HL-60/S4 treated with retinoic acid at 250 ng/mL for 4 days and 3 days (cell line): ENCODE measurements at regions not wholly inside any gene's neighbourhood (a gene's known extent, or its start where the extent isn't known, plus 50 kb on each side); places are given as distances from the start of the nearest gene placed in this dataset.

Experiments used
- in situ Hi-C: fragments of 300-500 bp; cut with MboI; formaldehyde crosslinking; loops from 2 replicates; pipeline ENCODE4 v1.7.0; 2022; ENCODE audit warnings: low sequenced_read_pairs

GRCh38 chr5:167881041-167881440 lies 410.4 kb upstream of the WWC1 start:
- in situ Hi-C loops = no loop called here

- in situ Hi-C loops = no loop called here
Observed at GRCh38 chr5:167886196-167886595, 405.2 kb upstream of the WWC1 start.

- in situ Hi-C loops = no loop called here
Observed at GRCh38 chr5:167888393-167888792, 403.1 kb upstream of the WWC1 start.

GRCh38 chr5:167889276-167889675 lies 402.2 kb upstream of the WWC1 start:
- in situ Hi-C loops = no loop called here

DNA sequence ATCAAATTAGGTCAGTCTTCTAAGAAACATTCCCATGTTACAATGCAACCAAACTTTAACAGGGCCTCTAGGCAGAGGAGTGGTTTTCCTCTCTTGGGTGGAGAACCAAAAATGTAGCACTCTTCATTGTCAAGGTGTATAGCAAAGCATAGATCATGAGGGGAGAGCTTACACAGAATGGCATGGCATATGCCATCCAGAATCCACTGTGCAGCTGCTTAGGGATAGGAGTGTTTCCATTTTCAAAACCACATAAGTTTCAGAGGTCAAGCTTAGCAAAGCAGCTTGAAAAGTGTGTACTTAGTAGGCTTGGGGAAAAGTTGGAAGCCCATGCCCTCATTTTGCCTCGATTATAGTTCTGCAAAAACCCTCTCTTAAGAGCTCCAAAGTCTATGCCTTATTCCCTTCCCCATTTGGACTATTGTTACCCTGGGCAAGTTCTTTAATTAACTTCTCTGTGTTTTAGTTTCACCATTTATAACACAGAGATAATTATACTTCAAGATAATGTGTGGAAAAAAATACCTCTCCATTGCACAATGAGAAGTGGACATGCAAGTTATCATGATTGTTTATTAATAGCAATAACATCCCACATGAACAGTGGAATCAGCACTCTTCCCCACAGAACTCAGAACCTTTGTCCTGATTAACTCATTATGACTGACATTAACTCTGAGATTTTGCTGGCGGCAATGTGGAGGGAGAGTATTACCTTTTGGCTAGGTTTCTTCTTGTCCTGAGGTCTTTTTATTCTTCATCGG lies 398.9 kb upstream of the WWC1 start:
- in situ Hi-C loops = no loop called here

GRCh38 chr5:167893271-167893670 lies 398.2 kb upstream of the WWC1 start:
- in situ Hi-C loops = no loop called here

DNA sequence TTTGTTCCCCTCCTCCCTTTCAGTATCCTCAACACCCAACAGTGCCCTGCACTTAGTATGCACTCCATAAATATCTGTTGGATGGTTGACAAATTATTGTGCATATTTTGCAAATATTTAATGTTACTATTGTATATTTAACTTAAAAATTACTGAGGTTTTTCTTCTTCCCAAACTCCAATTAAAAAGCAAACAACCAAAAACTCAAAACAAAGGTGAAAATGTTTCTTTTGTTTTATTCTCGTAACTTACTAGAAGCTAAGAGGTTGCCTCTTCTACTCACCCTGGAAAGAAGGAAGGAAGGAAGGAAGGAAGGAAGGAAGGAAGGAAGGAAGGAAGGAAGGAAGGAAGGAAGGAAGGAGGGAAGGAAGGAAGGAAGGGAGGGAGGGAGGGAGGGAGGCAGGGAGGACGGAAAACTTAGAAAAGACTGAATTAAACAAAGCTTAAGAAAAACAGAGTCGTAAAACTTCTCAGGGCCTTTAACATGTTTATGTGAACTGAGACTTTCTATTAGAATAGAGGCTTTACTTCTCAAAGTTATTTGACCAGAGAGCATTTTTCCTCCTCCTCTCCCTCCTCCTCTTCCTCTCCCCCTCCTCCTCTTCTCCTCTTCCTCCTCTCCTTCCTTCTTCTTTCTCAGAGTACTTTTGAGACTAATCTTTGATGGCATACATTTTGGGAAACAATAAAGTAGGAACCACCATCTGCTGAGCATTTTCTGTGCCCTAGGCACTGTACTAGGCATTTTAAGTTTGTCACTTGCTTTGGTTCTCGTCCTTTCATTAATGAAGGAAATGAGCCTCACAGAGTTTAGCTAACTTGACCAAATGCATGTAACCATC lies 396.6 kb upstream of the WWC1 start:
- in situ Hi-C loops = no loop called here

DNA sequence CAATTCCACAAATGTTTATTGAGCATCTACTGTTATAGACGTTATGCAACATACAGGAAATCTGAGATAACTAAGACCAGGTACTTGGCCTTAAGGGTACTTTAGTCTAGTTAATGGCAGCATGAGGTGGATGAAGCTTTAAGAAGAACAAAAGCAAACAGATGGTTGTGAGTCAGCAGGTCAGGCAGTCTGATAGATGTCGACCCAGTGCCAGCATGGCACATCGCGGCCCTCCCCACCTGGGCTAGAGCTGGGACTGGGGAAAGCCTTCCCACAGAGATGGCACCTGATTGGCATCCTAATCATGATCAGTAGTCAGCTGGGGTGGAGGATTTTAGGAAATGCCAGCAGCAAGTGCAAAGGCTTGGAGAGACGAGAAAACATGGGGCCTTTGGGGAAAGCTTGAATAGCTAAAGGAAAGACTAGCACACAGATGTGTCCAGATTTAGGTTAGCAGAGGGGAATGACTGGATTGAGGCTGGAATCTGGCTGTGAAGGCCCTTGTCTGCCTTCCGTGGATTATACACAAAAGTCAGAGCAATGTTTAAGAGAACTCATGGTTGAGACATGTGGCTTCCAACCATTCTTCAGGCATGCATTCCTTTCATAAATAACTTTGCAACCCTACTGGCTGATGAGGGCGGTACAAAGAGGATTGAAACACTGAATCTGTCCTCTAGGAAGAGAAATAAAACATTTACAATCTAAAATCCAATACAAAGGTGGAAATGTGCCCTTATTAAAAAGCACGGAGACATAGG lies 395.4 kb upstream of the WWC1 start:
- in situ Hi-C loops = no loop called here

- in situ Hi-C loops = no loop called here
Observed at GRCh38 chr5:167896814-167897213, 394.6 kb upstream of the WWC1 start.

GRCh38 chr5:167897371-167897770 lies 394.1 kb upstream of the WWC1 start:
- in situ Hi-C loops = no loop called here

GRCh38 chr5:167898361-167899042 lies 392.9 kb upstream of the WWC1 start:
- in situ Hi-C loops = no loop called here

- in situ Hi-C loops = no loop called here
Observed at GRCh38 chr5:167899490-167900070, 391.9 kb upstream of the WWC1 start.

GRCh38 chr5:167900340-167900935 lies 391.0 kb upstream of the WWC1 start:
- in situ Hi-C loops = no loop called here

DNA sequence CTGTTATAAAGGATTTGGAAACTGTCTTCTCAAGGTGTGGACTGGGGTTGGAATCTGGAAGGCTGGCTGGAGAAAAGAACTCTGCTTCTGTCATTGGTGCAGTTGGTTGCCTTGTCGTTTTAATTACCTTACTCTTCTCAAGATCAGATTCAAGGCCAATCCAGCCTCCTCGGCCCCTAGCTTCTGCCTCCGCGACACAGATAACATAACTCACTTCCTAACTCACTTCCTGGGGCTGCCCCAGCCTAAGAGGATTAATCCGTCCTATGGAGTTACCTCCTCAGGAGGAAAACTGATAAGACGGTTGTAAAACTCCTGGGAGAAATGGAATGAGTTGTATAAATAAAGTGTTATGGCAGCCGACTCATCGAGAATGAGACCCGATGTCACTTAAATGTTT lies 389.1 kb upstream of the WWC1 start:
- in situ Hi-C loops = no loop called here

DNA sequence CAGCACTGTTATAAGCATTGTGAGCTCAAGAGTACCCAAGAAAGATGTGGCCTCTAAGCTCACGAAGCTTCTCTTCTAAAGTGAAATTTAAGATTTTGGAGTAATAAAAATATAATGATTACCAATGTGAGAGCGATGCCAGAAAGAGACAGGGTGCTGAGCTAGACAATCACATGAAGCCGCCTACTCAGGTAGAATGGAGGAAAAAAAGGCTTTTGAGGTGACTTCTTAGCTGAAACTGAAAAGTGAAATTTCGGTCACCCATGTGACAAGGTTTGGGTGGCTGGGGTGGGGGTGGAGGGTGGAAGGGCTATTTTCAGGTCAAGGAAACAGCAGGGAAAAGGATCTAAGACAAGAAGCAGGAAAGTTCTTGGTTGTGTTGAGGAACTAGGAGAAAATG lies 388.2 kb upstream of the WWC1 start:
- in situ Hi-C loops = no loop called here

DNA sequence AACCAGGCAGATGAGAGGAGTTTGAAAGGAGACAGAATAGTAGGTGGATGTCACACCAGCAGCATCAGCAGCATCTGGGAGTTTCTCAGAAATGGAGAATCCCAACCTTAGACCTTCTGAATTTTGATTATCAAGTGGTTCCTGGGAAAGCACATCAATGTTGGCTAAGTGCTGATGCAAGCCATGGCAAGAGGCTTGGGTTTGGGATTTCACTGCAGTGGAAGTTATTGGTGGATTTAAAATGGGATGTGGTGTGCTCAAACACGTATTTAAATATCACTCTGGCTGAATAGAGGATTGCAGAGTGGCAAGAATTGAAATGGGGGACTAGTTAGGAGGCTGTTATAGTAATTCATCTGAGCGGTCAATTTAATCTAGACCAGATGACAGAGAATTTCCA lies 387.8 kb upstream of the WWC1 start:
- in situ Hi-C loops = no loop called here

- in situ Hi-C loops = no loop called here
Observed at GRCh38 chr5:167905919-167906853, 385.3 kb upstream of the WWC1 start.

- in situ Hi-C loops = no loop called here
Observed at GRCh38 chr5:167908606-167909005, 382.8 kb upstream of the WWC1 start.
